Prostate gland (tissue), 2 donors: ENCODE measurements at regions not wholly inside any gene's neighbourhood (a gene's known extent, or its start where the extent isn't known, plus 50 kb on each side); places are given as distances from the start of the nearest gene placed in this dataset.

Experiments
- DNase-seq: peaks from one replicate; pipeline ENCODE4 v3.0.0-alpha.2; 2019; ENCODE audit warnings: low spot score
- H3K27ac ChIP-seq, 2 donors: fragments of 200-600 bp; sonication (generic); 2 replicates each; pipeline ENCODE4 v1.5.1; 2017 to 2019
- H3K27me3 ChIP-seq: fragments of 200-600 bp; sonication (generic); replicated peaks from 2 replicates; pipeline ENCODE4 v1.5.1; 2019; ENCODE audit not compliant: insufficient read depth
- H3K36me3 ChIP-seq, 2 donors: fragments of 200-600 bp; sonication (generic); 1 replicate in 1 of 2; 2 replicates in 1 of 2; pipeline versions ENCODE4 v1.5.1 to v1.8.1; 2017 to 2019
- H3K4me1 ChIP-seq: fragments of 200-600 bp; sonication (generic); replicated peaks from 2 replicates; pipeline ENCODE4 v1.5.1; 2019
- H3K4me3 ChIP-seq, 2 donors: fragments of 200-600 bp; sonication (generic); 2 replicates each; pipeline ENCODE4 v1.5.1; 2017 to 2019
- H3K9me3 ChIP-seq: fragments of 200-600 bp; sonication (generic); 2 replicates; pipeline ENCODE4 v1.5.1; 2017
- CTCF ChIP-seq, 4 experiments: fragments of 200-600 bp in 2 of 4; fragments of 450-650 bp in 2 of 4; sonication (generic) in 2 of 4; IDR thresholded peaks; 1 replicate in 3 of 4; 2 replicates in 1 of 4; pipeline ENCODE4 v1.5.1; 2016 to 2019; ENCODE audit warnings: antibody characterized with exemption in 4 of 4, mild to moderate bottlenecking in 2 of 4, moderate library complexity in 2 of 4
- POLR2A ChIP-seq: fragments of 450-650 bp; IDR thresholded peaks from one replicate; pipeline ENCODE4 v1.6.1; 2016; ENCODE audit warnings: antibody characterized with exemption, mild to moderate bottlenecking
- POLR2AphosphoS5 ChIP-seq: sonication (generic); formaldehyde crosslinking; IDR thresholded peaks from one replicate; pipeline ENCODE4 v1.6.1; 2017; ENCODE audit warnings: antibody characterized with exemption
- WGBS: methylation state at CpG from one replicate; pipeline ENCODE4 v1.1.5; 2018; 5-methylcytosine and 5-hydroxymethylcytosine counted together
- intact Hi-C: fragments of 100-400 bp; cut with DNase I; formaldehyde crosslinking; loops from one replicate; pipeline ENCODE4 v1.14.2; 2022

- DNase-seq = no peak
- Histone ChIP-seq H3K9me3 (no peaks in the 10 kb centered on the region), H3K27ac (no peak overlapping the region), H3K4me3 (no peak overlapping the region), H3K36me3 (no peaks in the 10 kb centered on the region), H3K4me1 (no peaks in the 10 kb centered on the region), H3K27me3 (no peaks in the 10 kb centered on the region)
- intact Hi-C loops = no loop called here
- WGBS = 76% methylated on average over 7 of the region's 7 CpGs
- no peak for TF ChIP-seq POLR2A
- TF ChIP-seq CTCF (IDR thresholded peaks at IDR 0.05) = no peak
- no peak for TF ChIP-seq POLR2AphosphoS5
Observed at GRCh38 chr7:80369321-80369720, 142.5 kb downstream of the GNAT3 start.

GRCh38 chr7:80362677-80363076 lies 149.2 kb downstream of the GNAT3 start:
- Histone ChIP-seq H3K27me3 (no peaks in the 10 kb centered on the region), H3K9me3 (no peaks in the 10 kb centered on the region), H3K27ac (no peak overlapping the region), H3K4me3 (no peak overlapping the region), H3K4me1 (no peaks in the 10 kb centered on the region), H3K36me3 (no peaks in the 10 kb centered on the region)
- intact Hi-C loops = no loop called here
- no peak for TF ChIP-seq POLR2A
- TF ChIP-seq POLR2AphosphoS5 = no peak
- TF ChIP-seq CTCF (IDR thresholded peaks at IDR 0.05) = no peak
- 94% methylated on average over 2 of the region's 2 CpGs for WGBS
- no peak for DNase-seq

GRCh38 chr7:80362010-80362618 lies 149.8 kb downstream of the GNAT3 start:
- no peak for DNase-seq
- H3K27me3 ChIP-seq = no peaks in the 10 kb centered on the region
- no peaks in the 10 kb centered on the region for H3K4me1 ChIP-seq
- no peaks in the 10 kb centered on the region for H3K36me3 ChIP-seq
- 31% methylated on average over 1 of the region's 1 CpG for WGBS
- no peaks in the 10 kb centered on the region for H3K9me3 ChIP-seq
- intact Hi-C loops = no loop called here
- H3K4me3 ChIP-seq = no peak overlapping the region
- no peak overlapping the region for H3K27ac ChIP-seq
- TF ChIP-seq POLR2A (no peak), POLR2AphosphoS5 (no peak), CTCF (IDR thresholded peaks at IDR 0.05) (no peak)

- no peak for DNase-seq
- Histone ChIP-seq H3K27me3 (no peaks in the 10 kb centered on the region), H3K36me3 (no peaks in the 10 kb centered on the region), H3K4me3 (no peak overlapping the region), H3K4me1 (no peaks in the 10 kb centered on the region), H3K9me3 (no peaks in the 10 kb centered on the region), H3K27ac (no peak overlapping the region)
- intact Hi-C loops = no loop called here
- WGBS = 87% methylated on average over 2 of the region's 2 CpGs
- TF ChIP-seq POLR2AphosphoS5 = no peak
- no peak for TF ChIP-seq CTCF (IDR thresholded peaks at IDR 0.05)
- no peak for TF ChIP-seq POLR2A
Observed at GRCh38 chr7:80359476-80359875, 152.4 kb downstream of the GNAT3 start.

GRCh38 chr7:80359029-80359428 lies 152.8 kb downstream of the GNAT3 start:
- no peaks in the 10 kb centered on the region for H3K4me1 ChIP-seq
- H3K36me3 ChIP-seq = no peaks in the 10 kb centered on the region
- no peak overlapping the region for H3K4me3 ChIP-seq
- H3K27me3 ChIP-seq = no peaks in the 10 kb centered on the region
- no peak for DNase-seq
- no peaks in the 10 kb centered on the region for H3K9me3 ChIP-seq
- no peak overlapping the region for H3K27ac ChIP-seq
- TF ChIP-seq POLR2A (no peak), POLR2AphosphoS5 (no peak), CTCF (IDR thresholded peaks at IDR 0.05) (no peak)
- intact Hi-C loops = no loop called here
- WGBS = 77% methylated on average over 3 of the region's 3 CpGs
